ENCODE measurements at regions not wholly inside any gene's neighbourhood (a gene's known extent, or its start where the extent isn't known, plus 50 kb on each side); places are given as distances from the start of the nearest gene placed in this dataset.
"Not testable (repeated sequence)": the region's sequence is repeated elsewhere in the genome, so short reads cannot be mapped to it uniquely, and the experiment has no call there.

- not testable (repeated sequence) for H3K4me2 ChIP-seq; H3K27me3 Mint-ChIP-seq (ENCODE audit: insufficient read depth, low read depth, poor library complexity); H4K20me1 ChIP-seq (replicated peaks; ENCODE audit: insufficient read depth); H3K36me3 ChIP-seq (ENCODE audit: insufficient read depth); DNase-seq (ENCODE audit: low spot score); H3K36me3 Mint-ChIP-seq (ENCODE audit: low read depth); H3K9me2 ChIP-seq (ENCODE audit: insufficient read depth); H3F3A ChIP-seq (replicated peaks; ENCODE audit: low read depth); H2AFZ ChIP-seq; H3K27me3 ChIP-seq (ENCODE audit: insufficient read depth); H3K79me2 ChIP-seq (replicated peaks; ENCODE audit: insufficient read depth); H3K27ac ChIP-seq (ENCODE audit: low read depth); H3K27ac Mint-ChIP-seq; H3K4me1 ChIP-seq (ENCODE audit: insufficient read depth); H3K4me3 Mint-ChIP-seq; ATAC-seq; H3K4me3 ChIP-seq; H3K4me1 Mint-ChIP-seq
- H3K9me3 Mint-ChIP-seq: peaks cover 32% of the 10 kb centered on the region
These were observed 697.9 kb upstream of the TPTE start for GRCh38 chr21:9823197-9824157.

DNA sequence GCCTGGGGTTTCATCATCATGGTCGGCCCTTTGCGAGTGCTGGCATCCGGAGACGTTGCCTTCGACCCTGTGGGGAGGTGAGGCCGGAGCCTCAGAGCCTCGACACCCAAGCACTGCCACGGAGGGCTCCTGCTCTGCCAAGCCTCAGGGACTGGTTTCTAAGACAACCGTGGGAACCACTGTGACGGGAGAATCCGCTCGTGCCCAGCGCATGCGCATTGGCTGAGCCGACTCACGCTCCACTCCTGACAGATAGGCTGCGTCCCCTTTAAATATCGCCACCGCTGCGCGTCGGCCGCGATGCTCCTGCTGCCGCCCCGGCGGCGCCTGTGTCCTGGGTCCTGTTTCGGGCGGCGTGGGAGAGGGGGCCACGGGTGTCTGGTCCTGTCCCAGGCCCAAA lies 690.6 kb upstream of the TPTE start:
- H4K20me1 ChIP-seq (replicated peaks; ENCODE audit: insufficient read depth); ATAC-seq; H3K4me3 ChIP-seq; H3K27me3 ChIP-seq (ENCODE audit: insufficient read depth); H3K27me3 Mint-ChIP-seq (ENCODE audit: insufficient read depth, low read depth, poor library complexity); H3K9me2 ChIP-seq (ENCODE audit: insufficient read depth); H3K79me2 ChIP-seq (replicated peaks; ENCODE audit: insufficient read depth); H3K4me1 ChIP-seq (ENCODE audit: insufficient read depth); H3K36me3 Mint-ChIP-seq (ENCODE audit: low read depth); H3K36me3 ChIP-seq (ENCODE audit: insufficient read depth); DNase-seq (ENCODE audit: low spot score); H3F3A ChIP-seq (replicated peaks; ENCODE audit: low read depth); H3K4me1 Mint-ChIP-seq; H3K27ac ChIP-seq (ENCODE audit: low read depth); H3K9me3 Mint-ChIP-seq; H3K4me2 ChIP-seq; H3K27ac Mint-ChIP-seq; H3K4me3 Mint-ChIP-seq; H2AFZ ChIP-seq: not testable (repeated sequence)

DNA sequence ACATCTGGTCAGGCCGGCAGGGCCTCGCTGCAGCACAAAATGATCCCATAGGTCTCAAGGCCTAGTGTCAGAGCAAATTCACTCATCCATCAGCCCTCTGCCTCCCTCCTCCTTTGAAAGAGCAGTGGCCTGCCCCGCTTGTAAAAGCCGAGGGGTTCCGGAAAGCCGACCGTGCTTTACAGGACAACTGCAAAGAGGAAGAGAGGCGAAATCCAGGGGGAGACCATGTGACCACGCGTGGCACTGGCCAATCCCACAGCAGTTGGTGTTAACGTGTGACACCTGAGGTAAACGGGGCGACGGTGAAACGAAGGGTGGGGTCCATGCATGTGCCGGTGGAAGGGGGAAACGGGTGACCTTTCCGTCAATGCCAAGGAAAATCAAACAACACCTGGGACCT lies 688.6 kb upstream of the TPTE start:
- H3K4me3 Mint-ChIP-seq; ATAC-seq; H3K36me3 Mint-ChIP-seq (ENCODE audit: low read depth); H3K27ac ChIP-seq (ENCODE audit: low read depth); DNase-seq (ENCODE audit: low spot score); H3K27me3 Mint-ChIP-seq (ENCODE audit: insufficient read depth, low read depth, poor library complexity); H3K27me3 ChIP-seq (ENCODE audit: insufficient read depth); H3K27ac Mint-ChIP-seq; H2AFZ ChIP-seq; H3K79me2 ChIP-seq (replicated peaks; ENCODE audit: insufficient read depth); H3K4me2 ChIP-seq; H3K4me3 ChIP-seq; H3K9me2 ChIP-seq (ENCODE audit: insufficient read depth); H4K20me1 ChIP-seq (replicated peaks; ENCODE audit: insufficient read depth); H3F3A ChIP-seq (replicated peaks; ENCODE audit: low read depth); H3K4me1 Mint-ChIP-seq; H3K4me1 ChIP-seq (ENCODE audit: insufficient read depth); H3K36me3 ChIP-seq (ENCODE audit: insufficient read depth): not testable (repeated sequence)
- H3K9me3 Mint-ChIP-seq: peaks cover 18% of the 10 kb centered on the region; the same call in 2 of the 3 replicates

- not testable (repeated sequence) for H3K4me1 Mint-ChIP-seq; H3K9me2 ChIP-seq (ENCODE audit: insufficient read depth); H3F3A ChIP-seq (replicated peaks; ENCODE audit: low read depth); H3K79me2 ChIP-seq (replicated peaks; ENCODE audit: insufficient read depth); H3K4me2 ChIP-seq; DNase-seq (ENCODE audit: low spot score); H3K4me3 ChIP-seq; H3K27ac ChIP-seq (ENCODE audit: low read depth); H3K36me3 ChIP-seq (ENCODE audit: insufficient read depth); H4K20me1 ChIP-seq (replicated peaks; ENCODE audit: insufficient read depth); ATAC-seq; H3K4me1 ChIP-seq (ENCODE audit: insufficient read depth); H3K4me3 Mint-ChIP-seq; H2AFZ ChIP-seq; H3K27ac Mint-ChIP-seq; H3K27me3 ChIP-seq (ENCODE audit: insufficient read depth)
- Mint-ChIP-seq H3K36me3 (ENCODE audit: low read depth) (peaks cover 31% of the 10 kb centered on the region), H3K27me3 (ENCODE audit: insufficient read depth, low read depth, poor library complexity) (peaks cover 12% of the 10 kb centered on the region), H3K9me3 (peaks cover 54% of the 10 kb centered on the region; the same call in 2 of the 3 replicates)
These were observed 684.8 kb upstream of the TPTE start for GRCh38 chr21:9836547-9836946.

DNA sequence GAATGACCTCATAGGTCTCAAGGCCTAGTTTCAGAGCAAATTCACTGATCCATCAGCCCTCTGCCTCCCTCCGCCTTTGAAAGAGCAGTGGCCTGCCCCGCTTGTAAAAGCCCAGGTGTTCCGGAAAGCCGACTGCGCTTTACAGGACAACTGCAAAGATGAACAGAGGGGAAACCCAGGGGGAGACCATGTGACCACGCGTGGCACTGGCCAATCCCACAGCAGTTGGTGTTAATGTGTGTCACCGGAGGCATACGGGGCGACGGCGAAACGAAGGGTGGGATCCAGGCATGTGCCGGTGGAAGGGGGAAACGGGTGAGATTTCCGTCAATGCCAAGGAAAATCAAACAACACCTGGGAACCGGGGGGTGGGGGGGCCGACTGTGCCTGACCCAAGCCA lies 684.4 kb upstream of the TPTE start:
- H3K27ac ChIP-seq (ENCODE audit: low read depth); H3K9me2 ChIP-seq (ENCODE audit: insufficient read depth); H3F3A ChIP-seq (replicated peaks; ENCODE audit: low read depth); H3K79me2 ChIP-seq (replicated peaks; ENCODE audit: insufficient read depth); H3K4me2 ChIP-seq; H2AFZ ChIP-seq; H4K20me1 ChIP-seq (replicated peaks; ENCODE audit: insufficient read depth); H3K27ac Mint-ChIP-seq; H3K4me3 ChIP-seq; ATAC-seq; H3K27me3 ChIP-seq (ENCODE audit: insufficient read depth); H3K4me3 Mint-ChIP-seq; H3K4me1 ChIP-seq (ENCODE audit: insufficient read depth); DNase-seq (ENCODE audit: low spot score); H3K36me3 ChIP-seq (ENCODE audit: insufficient read depth); H3K4me1 Mint-ChIP-seq: not testable (repeated sequence)
- Mint-ChIP-seq H3K27me3 (ENCODE audit: insufficient read depth, low read depth, poor library complexity) (peaks cover 12% of the 10 kb centered on the region), H3K36me3 (ENCODE audit: low read depth) (peaks cover 33% of the 10 kb centered on the region), H3K9me3 (peaks cover 58% of the 10 kb centered on the region; the same call in 2 of the 3 replicates)

- H3K9me2 ChIP-seq (ENCODE audit: insufficient read depth); H3K4me2 ChIP-seq; H2AFZ ChIP-seq; H3K4me1 Mint-ChIP-seq; H3K4me3 ChIP-seq; H4K20me1 ChIP-seq (replicated peaks; ENCODE audit: insufficient read depth); H3K4me1 ChIP-seq (ENCODE audit: insufficient read depth); H3K27ac ChIP-seq (ENCODE audit: low read depth); DNase-seq (ENCODE audit: low spot score); H3K36me3 ChIP-seq (ENCODE audit: insufficient read depth); H3K27ac Mint-ChIP-seq; H3F3A ChIP-seq (replicated peaks; ENCODE audit: low read depth); ATAC-seq; H3K27me3 ChIP-seq (ENCODE audit: insufficient read depth); H3K4me3 Mint-ChIP-seq; H3K79me2 ChIP-seq (replicated peaks; ENCODE audit: insufficient read depth): not testable (repeated sequence)
- peaks cover 64% of the 10 kb centered on the region; the same call in 2 of the 3 replicates for H3K9me3 Mint-ChIP-seq
- peaks cover 36% of the 10 kb centered on the region for H3K36me3 Mint-ChIP-seq (ENCODE audit: low read depth)
- peaks cover 12% of the 10 kb centered on the region for H3K27me3 Mint-ChIP-seq (ENCODE audit: insufficient read depth, low read depth, poor library complexity)
These were observed 683.9 kb upstream of the TPTE start for GRCh38 chr21:9837526-9837925.
